HUES6 (cell line): ENCODE measurements at regions not wholly inside any gene's neighbourhood (a gene's known extent, or its start where the extent isn't known, plus 50 kb on each side); places are given as distances from the start of the nearest gene placed in this dataset.

Experiments
- H3K27ac ChIP-seq: 2 replicates; pipeline ENCODE4 v1.7.0; 2013; ENCODE audit warnings: low read depth, mild to moderate bottlenecking, low read length, inconsistent platforms
- H3K27me3 ChIP-seq: 2 replicates; pipeline ENCODE4 v1.6.1; 2013; ENCODE audit warnings: low read length; ENCODE audit not compliant: control insufficient read depth, insufficient read depth
- H3K36me3 ChIP-seq: 2 replicates; pipeline ENCODE4 v1.6.1; 2013; ENCODE audit warnings: low read length; ENCODE audit not compliant: control insufficient read depth, insufficient read depth
- H3K4me1 ChIP-seq: 2 replicates; pipeline ENCODE4 v1.6.1; 2013; ENCODE audit warnings: low read length; ENCODE audit not compliant: control insufficient read depth, insufficient read depth
- H3K4me3 ChIP-seq: 2 replicates; pipeline ENCODE4 v1.5.1; 2013; ENCODE audit warnings: low read depth, low read length
- H3K9ac ChIP-seq: one replicate; pipeline ENCODE4 v1.6.1; 2013; ENCODE audit warnings: mild to moderate bottlenecking, low read length
- H3K9me3 ChIP-seq: 2 replicates; pipeline ENCODE4 v1.6.1; 2013; ENCODE audit warnings: low read depth, low read length; ENCODE audit not compliant: control insufficient read depth, insufficient read depth

DNA sequence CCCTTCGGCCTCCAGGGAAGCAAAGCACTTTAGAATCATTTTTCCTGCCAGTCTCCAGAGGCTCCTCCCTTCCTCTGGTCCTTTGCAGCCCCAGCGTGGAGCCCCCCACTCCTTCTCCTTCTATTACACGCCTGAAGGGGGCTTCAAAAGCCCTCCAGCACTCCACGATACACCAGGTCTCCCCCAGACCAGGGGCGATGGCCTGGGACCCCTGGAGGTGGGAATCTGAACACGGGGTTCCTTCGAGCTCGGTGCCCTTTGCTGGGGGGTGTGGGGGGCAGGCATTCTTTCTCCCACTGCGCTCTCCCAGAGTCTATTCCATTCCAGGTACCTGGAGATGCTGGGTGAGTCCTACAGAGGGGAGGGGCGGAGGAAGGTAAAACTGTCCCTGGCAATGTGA is 97.6 kb downstream of the HMX1 start:
- H3K36me3 ChIP-seq: no peaks in the 10 kb centered on the region
- H3K9me3 ChIP-seq: no peaks in the 10 kb centered on the region
- H3K9ac ChIP-seq: no peak overlapping the region
- peaks cover 3% of the 10 kb centered on the region; the same call in 1 of the 2 replicates for H3K27me3 ChIP-seq
- peaks cover 11% of the 10 kb centered on the region for H3K4me1 ChIP-seq
- no peak overlapping the region for H3K4me3 ChIP-seq
- H3K27ac ChIP-seq: no peak overlapping the region

DNA sequence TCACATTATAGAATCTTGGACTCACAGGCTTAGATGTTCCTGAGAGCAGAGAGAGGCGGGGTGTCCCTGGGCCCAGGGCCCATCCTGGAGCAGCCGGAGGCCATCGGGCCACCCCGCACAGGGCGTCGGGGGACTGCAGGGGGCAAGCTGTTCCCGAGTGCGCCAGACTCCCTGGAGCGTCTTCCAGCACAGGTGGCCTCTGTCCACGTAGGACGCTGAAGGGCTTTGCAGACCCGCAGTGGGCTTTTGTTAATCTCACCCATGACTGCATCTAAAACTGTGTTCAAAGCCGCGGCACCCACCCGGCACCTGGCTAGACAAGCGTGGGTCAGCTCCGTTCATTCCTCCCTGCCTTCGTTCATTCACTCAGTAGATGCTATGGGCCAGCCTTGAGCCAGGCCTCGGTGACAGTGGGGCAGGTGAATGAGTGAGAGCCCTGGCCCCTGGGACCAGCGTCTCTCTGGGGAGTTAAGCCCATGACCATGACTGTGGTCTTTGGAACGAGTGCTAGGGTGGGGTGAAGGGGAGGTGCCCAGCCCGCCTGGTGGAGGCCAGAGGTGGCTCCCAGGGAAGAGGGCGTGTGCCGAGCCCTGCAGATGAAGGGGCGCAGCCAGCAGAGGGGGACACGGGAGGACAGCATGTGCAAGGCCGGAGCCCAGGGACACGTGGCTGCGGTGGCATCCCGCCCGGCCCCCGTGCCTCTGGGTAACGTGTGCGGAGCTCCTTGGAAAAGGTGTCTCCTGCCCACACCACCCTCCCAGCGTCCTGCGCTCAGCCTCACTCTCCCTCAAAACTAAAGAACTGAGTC is 98.3 kb downstream of the HMX1 start:
- no peak overlapping the region for H3K9ac ChIP-seq
- H3K36me3 ChIP-seq: no peaks in the 10 kb centered on the region

GRCh38 chr4:8772499-8773123 is 99.0 kb downstream of the HMX1 start:
- peaks cover 3% of the 10 kb centered on the region; the same call in 1 of the 2 replicates for H3K27me3 ChIP-seq
- no peak overlapping the region for H3K9ac ChIP-seq
- no peaks in the 10 kb centered on the region for H3K9me3 ChIP-seq
- no peak overlapping the region for H3K27ac ChIP-seq
- no peak overlapping the region for H3K4me3 ChIP-seq
- peaks cover 11% of the 10 kb centered on the region for H3K4me1 ChIP-seq
- no peaks in the 10 kb centered on the region for H3K36me3 ChIP-seq

More for the DNA sequence above, 98.3 kb downstream of the HMX1 start:
- H3K9me3 ChIP-seq: no peaks in the 10 kb centered on the region
- no peak overlapping the region for H3K27ac ChIP-seq
- H3K4me3 ChIP-seq: no peak overlapping the region
- peaks cover 11% of the 10 kb centered on the region for H3K4me1 ChIP-seq
- H3K27me3 ChIP-seq: peaks cover 3% of the 10 kb centered on the region; the same call in 1 of the 2 replicates

GRCh38 chr4:8771666-8772065 is 100.0 kb downstream of the HMX1 start:
- Histone ChIP-seq H3K4me1 (peaks cover 11% of the 10 kb centered on the region), H3K27me3 (peaks cover 3% of the 10 kb centered on the region; the same call in 1 of the 2 replicates), H3K27ac (no peak overlapping the region), H3K36me3 (no peaks in the 10 kb centered on the region), H3K4me3 (no peak overlapping the region), H3K9ac (no peak overlapping the region), H3K9me3 (no peaks in the 10 kb centered on the region)

- H3K36me3 ChIP-seq: no peaks in the 10 kb centered on the region
- H3K4me3 ChIP-seq: no peak overlapping the region
- H3K9me3 ChIP-seq: no peaks in the 10 kb centered on the region
- H3K27me3 ChIP-seq: peaks cover 3% of the 10 kb centered on the region; the same call in 1 of the 2 replicates
- no peak overlapping the region for H3K27ac ChIP-seq
- peaks cover 11% of the 10 kb centered on the region for H3K4me1 ChIP-seq
- peak overlapping the region; percentile 15 for H3K9ac ChIP-seq
Measured at GRCh38 chr4:8771258-8771590, 100.4 kb downstream of the HMX1 start.

DNA sequence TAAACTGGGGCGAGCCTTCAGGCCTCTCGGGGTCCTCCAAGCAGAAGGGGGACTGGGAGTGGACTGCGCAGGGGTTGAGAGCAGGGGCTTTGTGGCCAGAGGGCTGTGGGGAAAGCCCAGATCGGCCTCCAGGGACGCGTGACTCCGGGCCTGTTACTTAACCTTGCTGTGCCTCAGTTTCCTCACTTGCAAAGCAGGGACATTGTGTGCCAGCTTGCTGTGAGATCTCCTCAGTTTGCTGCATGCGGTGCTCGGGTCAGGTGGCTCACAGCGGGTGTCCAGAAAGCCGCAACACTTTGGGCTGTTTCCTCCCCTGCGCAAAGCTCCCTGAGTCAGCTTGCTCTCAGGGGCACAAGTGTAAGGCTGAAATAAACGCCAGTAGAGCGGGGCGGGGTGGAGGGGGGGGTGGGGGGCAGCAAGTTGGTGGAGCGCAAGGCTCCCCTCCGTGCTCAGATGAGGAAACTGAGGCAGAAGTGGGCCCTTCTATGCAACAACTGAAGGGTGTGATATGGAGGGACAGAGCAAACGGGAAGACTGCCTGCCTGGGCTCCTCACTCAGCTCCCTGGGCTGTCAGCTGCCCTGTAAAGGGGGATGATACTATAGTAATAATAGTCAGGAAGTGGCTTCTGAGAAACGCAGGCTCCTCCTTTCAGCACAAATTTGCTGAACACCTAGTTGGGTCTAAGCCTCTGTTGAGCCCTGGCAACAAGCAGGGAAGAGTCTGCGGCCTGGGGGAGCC is 101.0 kb downstream of the HMX1 start:
- H3K36me3 ChIP-seq: no peaks in the 10 kb centered on the region
- peak overlapping the region; percentile 15 for H3K9ac ChIP-seq
- H3K4me1 ChIP-seq: peaks cover 11% of the 10 kb centered on the region
- H3K9me3 ChIP-seq: no peaks in the 10 kb centered on the region
- H3K27ac ChIP-seq: no peak overlapping the region
- H3K4me3 ChIP-seq: no peak overlapping the region
- peaks cover 3% of the 10 kb centered on the region; the same call in 1 of the 2 replicates for H3K27me3 ChIP-seq

- Histone ChIP-seq H3K27me3 (peaks cover 3% of the 10 kb centered on the region; the same call in 1 of the 2 replicates), H3K27ac (no peak overlapping the region), H3K36me3 (no peaks in the 10 kb centered on the region), H3K9me3 (no peaks in the 10 kb centered on the region), H3K9ac (no peak overlapping the region), H3K4me1 (peaks cover 11% of the 10 kb centered on the region), H3K4me3 (no peak overlapping the region)
Measured at GRCh38 chr4:8769645-8770517, 101.8 kb downstream of the HMX1 start.

- Histone ChIP-seq H3K27ac (no peak overlapping the region), H3K9ac (no peak overlapping the region), H3K9me3 (no peaks in the 10 kb centered on the region), H3K27me3 (peaks cover 3% of the 10 kb centered on the region; the same call in 1 of the 2 replicates), H3K36me3 (no peaks in the 10 kb centered on the region), H3K4me3 (no peak overlapping the region), H3K4me1 (peaks cover 11% of the 10 kb centered on the region)
Measured at GRCh38 chr4:8768357-8768999, 103.2 kb downstream of the HMX1 start.

GRCh38 chr4:8766610-8767009 is 105.0 kb downstream of the HMX1 start:
- no peak overlapping the region for H3K27ac ChIP-seq
- no peak overlapping the region for H3K4me3 ChIP-seq
- no peak overlapping the region for H3K9ac ChIP-seq
- H3K4me1 ChIP-seq: peaks cover 10% of the 10 kb centered on the region
- H3K27me3 ChIP-seq: peaks cover 3% of the 10 kb centered on the region; the same call in 1 of the 2 replicates
- H3K36me3 ChIP-seq: no peaks in the 10 kb centered on the region
- no peaks in the 10 kb centered on the region for H3K9me3 ChIP-seq
